Immature natural killer cell (primary cell): ENCODE measurements at regions not wholly inside any gene's neighbourhood (a gene's known extent, or its start where the extent isn't known, plus 50 kb on each side); places are given as distances from the start of the nearest gene placed in this dataset.

ENCODE experiments used
- DNase-seq, 3 donors: peaks; one replicate each; pipeline ENCODE4 v3.0.0; 2022; ENCODE audit warnings: mixed read lengths in 1 of 3
- H3K27ac Mint-ChIP-seq, 6 donors: one replicate each; pipeline ENCODE4 v1.8.0; 2020; ENCODE audit warnings: mixed read lengths in 6 of 6, mild to moderate bottlenecking in 5 of 6, inconsistent platforms in 4 of 6, moderate library complexity in 3 of 6
- H3K27me3 Mint-ChIP-seq, 3 donors: one replicate each; pipeline ENCODE4 v1.8.0; 2020 to 2021; ENCODE audit warnings: low read depth in 3 of 3, mild to moderate bottlenecking in 3 of 3, mixed read lengths in 3 of 3, moderate library complexity in 3 of 3, inconsistent platforms in 1 of 3
- H3K36me3 Mint-ChIP-seq, 3 donors: one replicate each; pipeline ENCODE4 v1.8.0; 2020; ENCODE audit warnings: mixed read lengths in 3 of 3, inconsistent platforms in 2 of 3, mild to moderate bottlenecking in 2 of 3
- H3K4me1 Mint-ChIP-seq, 2 donors: one replicate each; pipeline ENCODE4 v1.8.0; 2020; ENCODE audit warnings: inconsistent platforms in 2 of 2, mild to moderate bottlenecking in 2 of 2, mixed read lengths in 2 of 2, moderate library complexity in 1 of 2
- H3K4me3 Mint-ChIP-seq, 5 donors: one replicate each; pipeline ENCODE4 v1.8.0; 2020; ENCODE audit warnings: mild to moderate bottlenecking in 5 of 5, mixed read lengths in 5 of 5, inconsistent platforms in 3 of 5, moderate library complexity in 3 of 5
- H3K9me3 Mint-ChIP-seq, 6 donors: one replicate each; pipeline ENCODE4 v1.8.0; 2020; ENCODE audit warnings: mild to moderate bottlenecking in 6 of 6, mixed read lengths in 6 of 6, inconsistent platforms in 4 of 6, moderate library complexity in 3 of 6

DNA sequence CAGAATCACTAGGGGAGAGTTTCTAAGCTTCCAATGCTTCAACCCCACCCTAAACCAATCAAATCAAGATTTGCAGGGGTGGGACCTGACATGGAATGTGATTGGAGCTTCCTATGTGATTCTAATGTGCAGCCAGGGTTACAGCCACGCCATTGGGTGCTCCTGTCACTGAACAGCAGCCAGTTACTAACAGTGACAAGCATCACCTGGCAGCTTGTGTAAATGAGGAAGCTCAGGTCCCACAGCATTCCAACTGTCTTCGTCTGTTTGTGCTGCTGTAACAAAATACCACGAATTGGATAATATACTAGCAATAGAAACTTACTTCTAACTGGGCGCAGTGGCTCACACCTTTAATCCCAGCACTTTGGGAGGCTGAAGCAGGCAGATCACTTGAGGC is 294.9 kb downstream of the SHQ1 start:
- no peaks in the 10 kb centered on the region for H3K36me3 Mint-ChIP-seq
- H3K9me3 Mint-ChIP-seq: peaks cover 0 to 1% (median 0%) of the 10 kb centered on the region in 6 donors
- no peak overlapping the region for H3K4me3 Mint-ChIP-seq
- H3K27me3 Mint-ChIP-seq: peaks cover 0 to 7% (median 7%) of the 10 kb centered on the region in 3 donors
- no peak for DNase-seq
- H3K27ac Mint-ChIP-seq: no peak overlapping the region
- peaks cover 6 to 8% of the 10 kb centered on the region in 2 donors for H3K4me1 Mint-ChIP-seq

DNA sequence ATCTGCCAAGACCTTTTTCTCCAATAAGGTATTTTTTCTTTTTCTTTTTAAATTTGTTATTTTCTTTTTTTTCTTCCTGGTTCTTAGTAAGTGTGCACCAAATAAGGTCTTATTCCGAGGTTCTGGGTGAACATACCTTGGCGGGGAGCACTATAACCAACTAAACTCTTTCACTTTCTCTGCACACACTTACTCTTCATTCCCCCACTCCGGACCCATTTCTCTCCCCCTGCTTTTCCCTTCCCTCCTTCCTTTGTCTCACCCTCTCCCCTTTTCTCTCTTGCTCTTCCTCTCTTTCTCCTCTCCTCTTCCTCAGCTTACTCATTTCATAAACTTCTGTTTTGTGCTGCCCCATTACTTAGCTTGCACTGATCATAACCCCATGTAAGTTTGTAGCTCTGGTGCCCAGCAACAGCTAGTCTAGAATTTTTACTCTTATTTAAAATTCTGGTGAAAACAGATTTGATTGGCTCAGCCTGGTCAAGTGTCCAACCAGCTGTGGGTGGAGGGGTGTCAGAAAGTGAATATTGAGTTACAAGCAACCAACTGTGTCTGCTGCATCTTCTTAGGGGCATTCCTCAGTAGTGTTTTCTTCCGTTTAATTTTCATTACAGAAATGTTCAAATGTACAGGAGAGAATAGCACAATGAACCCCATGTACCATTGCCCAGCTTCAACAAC is 297.5 kb downstream of the SHQ1 start:
- peak overlapping the region in 2 of 5 donors; percentile 62 to 73 for H3K4me3 Mint-ChIP-seq
- no peaks in the 10 kb centered on the region for H3K9me3 Mint-ChIP-seq
- no peaks in the 10 kb centered on the region for H3K36me3 Mint-ChIP-seq
- H3K27ac Mint-ChIP-seq: no peak overlapping the region
- no peak for DNase-seq
- H3K27me3 Mint-ChIP-seq: peaks cover 0 to 4% (median 3%) of the 10 kb centered on the region in 3 donors
- H3K4me1 Mint-ChIP-seq: peaks cover 6 to 8% of the 10 kb centered on the region in 2 donors

DNA sequence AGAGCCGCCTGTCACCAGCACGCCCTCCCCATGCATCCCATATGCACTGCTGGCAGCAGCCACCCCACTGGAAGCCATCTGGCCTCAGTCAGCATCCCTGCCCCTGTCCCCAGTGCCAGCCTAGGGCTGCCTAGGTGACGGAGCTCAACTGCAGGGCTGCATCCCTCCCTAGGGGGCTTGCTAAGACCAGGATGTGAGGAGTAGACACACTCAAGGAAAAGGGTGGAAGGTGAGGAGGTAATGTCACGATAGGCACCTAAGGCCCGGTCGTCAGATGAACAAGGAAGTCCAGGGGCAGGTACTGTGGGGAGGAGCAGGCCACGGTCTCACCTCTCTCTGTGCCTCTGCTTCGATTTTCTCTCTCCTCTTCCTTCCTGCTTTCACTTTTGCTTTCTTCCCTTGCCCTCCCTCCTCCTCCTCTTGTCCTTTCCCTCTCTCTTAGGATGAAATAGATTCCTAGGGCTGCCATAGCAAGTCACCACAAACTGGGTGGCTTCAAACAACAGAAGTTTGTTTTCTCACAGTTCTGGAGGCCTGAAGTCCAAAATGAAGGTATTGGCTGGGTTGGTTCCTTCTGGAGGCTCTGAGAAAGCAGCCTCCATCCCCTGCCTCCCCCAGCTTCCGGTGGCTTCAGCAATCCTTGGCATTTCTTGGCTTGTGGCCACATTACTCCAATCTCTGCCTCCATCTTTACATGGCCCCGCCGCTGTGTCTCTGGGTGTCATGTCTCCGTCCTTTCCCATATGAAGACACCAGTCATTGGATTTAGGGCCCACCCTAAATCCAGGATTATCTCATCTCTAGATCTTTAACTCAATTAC is 298.3 kb downstream of the SHQ1 start:
- Mint-ChIP-seq H3K27me3 (peaks cover 0 to 3% (median 2%) of the 10 kb centered on the region in 3 donors), H3K27ac (peak overlapping the region in 4 of 6 donors; percentile 35 to 61 (median 52)), H3K4me3 (peak overlapping the region; percentile 34 to 73 (median 56)), H3K4me1 (peaks cover 6 to 8% of the 10 kb centered on the region in 2 donors), H3K36me3 (no peaks in the 10 kb centered on the region), H3K9me3 (no peaks in the 10 kb centered on the region)
- no peak for DNase-seq

DNA sequence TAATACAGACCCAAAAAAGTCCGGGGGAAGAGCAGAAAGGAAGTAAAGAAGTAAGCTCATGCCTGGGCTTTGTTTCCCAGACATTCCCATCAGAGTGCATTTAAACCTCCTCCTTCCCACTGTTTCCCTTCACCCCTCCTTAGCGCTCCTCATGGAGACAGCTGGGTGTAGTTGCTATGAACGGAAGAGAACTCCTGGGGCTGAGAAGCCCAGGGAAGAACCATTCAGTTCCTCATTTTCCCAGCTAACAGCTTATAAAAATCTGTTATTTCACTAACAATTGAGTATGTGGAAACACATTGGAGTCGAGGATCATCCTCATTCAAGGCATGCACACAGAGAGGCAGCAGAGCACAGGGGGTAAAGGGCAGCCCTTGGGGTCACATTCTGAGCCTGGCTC is 299.3 kb downstream of the SHQ1 start:
- H3K4me1 Mint-ChIP-seq: peaks cover 6 to 8% of the 10 kb centered on the region in 2 donors
- no peaks in the 10 kb centered on the region for H3K36me3 Mint-ChIP-seq
- peak overlapping the region in 1 of 5 donors; percentile 6 for H3K4me3 Mint-ChIP-seq
- no peak for DNase-seq
- no peaks in the 10 kb centered on the region for H3K9me3 Mint-ChIP-seq
- H3K27ac Mint-ChIP-seq: no peak overlapping the region
- peaks cover 0 to 3% (median 2%) of the 10 kb centered on the region in 3 donors for H3K27me3 Mint-ChIP-seq

DNA sequence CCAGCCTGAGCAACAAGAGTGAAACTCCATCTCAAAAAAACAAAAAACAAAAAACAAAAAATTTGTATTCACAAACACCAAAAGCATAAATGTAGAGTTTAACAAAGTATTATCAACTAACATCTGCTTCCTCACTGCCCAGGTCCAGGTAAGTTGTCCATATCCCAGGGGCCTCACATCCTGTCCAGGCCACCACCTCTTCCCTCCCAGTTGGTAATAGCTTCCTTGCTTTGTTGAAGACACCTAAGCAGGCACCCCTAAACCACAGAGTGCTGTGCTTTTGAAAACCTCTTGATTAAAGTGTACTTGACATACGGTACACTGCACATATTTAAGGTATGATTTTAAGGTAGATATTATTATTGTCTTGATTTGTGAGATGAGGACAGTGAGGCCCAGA is 299.8 kb downstream of the SHQ1 start:
- H3K9me3 Mint-ChIP-seq: no peaks in the 10 kb centered on the region
- no peak for DNase-seq
- H3K27ac Mint-ChIP-seq: no peak overlapping the region
- H3K36me3 Mint-ChIP-seq: no peaks in the 10 kb centered on the region
- H3K27me3 Mint-ChIP-seq: peaks cover 0 to 3% (median 2%) of the 10 kb centered on the region in 3 donors
- peaks cover 6 to 8% of the 10 kb centered on the region in 2 donors for H3K4me1 Mint-ChIP-seq
- no peak overlapping the region for H3K4me3 Mint-ChIP-seq

DNA sequence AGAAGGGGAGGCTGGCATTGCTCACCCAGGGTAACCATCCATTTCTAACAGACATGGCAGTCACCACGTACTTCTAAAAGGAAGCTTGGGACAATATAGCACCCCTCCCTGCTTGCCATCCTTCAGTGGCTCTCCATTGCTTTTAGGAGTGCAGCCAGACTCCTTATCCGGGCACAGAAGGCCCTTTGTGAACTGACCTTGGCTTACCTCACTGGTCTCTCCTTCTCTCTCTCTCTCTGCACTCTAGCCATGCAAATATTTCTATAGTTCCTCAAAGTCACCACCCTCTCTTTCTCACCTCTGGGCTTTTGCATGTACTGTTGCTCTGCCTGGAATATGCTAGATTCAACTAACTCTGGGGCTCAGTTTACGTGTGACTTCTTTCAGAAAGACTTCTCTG is 301.1 kb downstream of the SHQ1 start:
- Mint-ChIP-seq H3K4me1 (peaks cover 6 to 8% of the 10 kb centered on the region in 2 donors), H3K4me3 (no peak overlapping the region), H3K9me3 (no peaks in the 10 kb centered on the region), H3K27me3 (peaks cover 0 to 5% (median 2%) of the 10 kb centered on the region in 3 donors), H3K36me3 (no peaks in the 10 kb centered on the region), H3K27ac (no peak overlapping the region)
- no peak for DNase-seq

DNA sequence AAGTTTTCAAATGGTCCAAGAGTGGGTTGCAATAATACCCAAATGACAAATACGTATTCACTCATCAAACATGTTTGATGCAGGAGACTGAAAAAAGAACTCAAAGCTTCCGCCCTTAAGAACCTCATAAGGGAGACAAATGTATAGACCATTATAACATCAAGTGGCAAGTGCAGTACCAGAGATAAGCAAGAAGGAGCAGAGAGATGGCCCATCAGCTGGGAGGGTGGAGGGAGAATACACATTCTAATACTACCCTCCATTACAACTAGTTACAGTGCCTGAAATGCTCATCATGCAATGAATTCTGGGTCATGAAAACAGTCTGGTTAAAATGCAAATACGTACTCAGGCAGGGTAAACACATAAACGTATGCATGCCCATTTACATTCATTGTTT is 304.0 kb downstream of the SHQ1 start:
- no peak overlapping the region for H3K4me3 Mint-ChIP-seq
- no peaks in the 10 kb centered on the region for H3K36me3 Mint-ChIP-seq
- H3K4me1 Mint-ChIP-seq: no peaks in the 10 kb centered on the region
- H3K9me3 Mint-ChIP-seq: no peaks in the 10 kb centered on the region
- no peak for DNase-seq
- H3K27me3 Mint-ChIP-seq: peaks cover 0 to 3% (median 0%) of the 10 kb centered on the region in 3 donors
- H3K27ac Mint-ChIP-seq: no peak overlapping the region

DNA sequence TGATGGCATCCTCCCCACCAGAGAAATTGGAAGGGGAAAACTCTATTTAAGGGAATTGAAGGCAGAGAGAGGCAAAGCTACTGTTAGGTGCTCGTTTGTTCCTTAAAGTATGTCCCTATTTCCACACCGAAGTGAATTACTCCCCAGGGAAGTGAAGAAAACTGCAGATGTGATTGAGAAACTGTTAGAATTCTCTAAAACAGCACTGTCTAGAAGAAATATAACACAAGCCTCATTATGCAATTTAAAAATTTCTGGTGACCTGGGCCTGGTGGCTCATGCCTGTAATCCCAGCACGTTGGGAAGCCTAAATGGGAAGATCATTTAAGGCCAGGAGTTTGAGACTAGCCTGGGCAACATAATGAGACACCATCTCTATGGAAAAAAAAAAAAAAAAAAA is 305.0 kb downstream of the SHQ1 start:
- Mint-ChIP-seq H3K27me3 (peaks cover 0 to 3% (median 0%) of the 10 kb centered on the region in 3 donors), H3K4me3 (no peak overlapping the region)

DNA sequence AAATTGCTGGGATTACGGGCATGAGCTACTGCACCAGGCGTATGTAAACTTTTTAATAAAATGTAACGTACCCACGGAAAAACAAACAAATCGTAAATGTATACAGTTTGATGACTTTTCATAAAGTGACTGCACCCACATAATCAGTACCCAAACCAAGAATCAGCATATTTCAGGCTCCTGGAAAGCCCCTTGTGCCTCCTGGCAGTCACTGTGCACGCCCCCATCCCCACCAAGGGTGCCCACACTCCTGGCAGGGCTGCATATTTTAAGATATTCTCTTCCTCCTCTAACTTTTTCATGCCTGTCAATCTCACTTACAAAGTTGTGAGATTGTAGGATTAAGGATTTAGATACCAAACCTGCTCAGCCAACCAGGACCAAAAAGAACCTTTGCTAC is 305.5 kb downstream of the SHQ1 start:
- peaks cover 0 to 3% (median 0%) of the 10 kb centered on the region in 3 donors for H3K27me3 Mint-ChIP-seq
- no peak overlapping the region for H3K4me3 Mint-ChIP-seq
- H3K27ac Mint-ChIP-seq: no peak overlapping the region
- DNase-seq: no peak
- no peaks in the 10 kb centered on the region for H3K36me3 Mint-ChIP-seq
- no peaks in the 10 kb centered on the region for H3K4me1 Mint-ChIP-seq
- H3K9me3 Mint-ChIP-seq: no peaks in the 10 kb centered on the region

More for the DNA sequence above, 305.0 kb downstream of the SHQ1 start:
- no peak for DNase-seq
- H3K9me3 Mint-ChIP-seq: no peaks in the 10 kb centered on the region
- H3K36me3 Mint-ChIP-seq: no peaks in the 10 kb centered on the region
- no peak overlapping the region for H3K27ac Mint-ChIP-seq
- no peaks in the 10 kb centered on the region for H3K4me1 Mint-ChIP-seq

DNA sequence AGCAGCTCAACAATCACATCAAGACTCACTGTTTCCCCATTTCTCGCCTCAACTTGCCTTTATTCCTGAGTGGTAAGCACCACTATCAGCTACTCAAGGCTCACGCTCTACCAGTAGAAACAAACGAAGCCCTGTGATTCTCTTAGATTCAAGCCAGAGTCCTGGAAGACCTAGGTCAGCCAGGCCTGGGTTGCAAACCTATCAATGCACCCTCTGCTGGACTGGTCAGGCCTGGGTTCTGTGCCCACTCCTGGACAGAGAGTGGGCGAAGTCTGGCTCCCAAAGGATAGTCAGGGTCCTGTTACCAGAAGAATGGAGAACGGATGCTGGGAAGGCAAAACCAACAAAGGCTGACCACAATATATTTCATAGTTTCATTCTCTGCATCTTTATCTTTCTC is 308.4 kb downstream of the SHQ1 start:
- H3K27me3 Mint-ChIP-seq: peaks cover 0 to 3% (median 0%) of the 10 kb centered on the region in 3 donors
- no peaks in the 10 kb centered on the region for H3K36me3 Mint-ChIP-seq
- no peak overlapping the region for H3K4me3 Mint-ChIP-seq
- no peak overlapping the region for H3K27ac Mint-ChIP-seq
- H3K4me1 Mint-ChIP-seq: no peaks in the 10 kb centered on the region
- no peaks in the 10 kb centered on the region for H3K9me3 Mint-ChIP-seq
- no peak for DNase-seq

DNA sequence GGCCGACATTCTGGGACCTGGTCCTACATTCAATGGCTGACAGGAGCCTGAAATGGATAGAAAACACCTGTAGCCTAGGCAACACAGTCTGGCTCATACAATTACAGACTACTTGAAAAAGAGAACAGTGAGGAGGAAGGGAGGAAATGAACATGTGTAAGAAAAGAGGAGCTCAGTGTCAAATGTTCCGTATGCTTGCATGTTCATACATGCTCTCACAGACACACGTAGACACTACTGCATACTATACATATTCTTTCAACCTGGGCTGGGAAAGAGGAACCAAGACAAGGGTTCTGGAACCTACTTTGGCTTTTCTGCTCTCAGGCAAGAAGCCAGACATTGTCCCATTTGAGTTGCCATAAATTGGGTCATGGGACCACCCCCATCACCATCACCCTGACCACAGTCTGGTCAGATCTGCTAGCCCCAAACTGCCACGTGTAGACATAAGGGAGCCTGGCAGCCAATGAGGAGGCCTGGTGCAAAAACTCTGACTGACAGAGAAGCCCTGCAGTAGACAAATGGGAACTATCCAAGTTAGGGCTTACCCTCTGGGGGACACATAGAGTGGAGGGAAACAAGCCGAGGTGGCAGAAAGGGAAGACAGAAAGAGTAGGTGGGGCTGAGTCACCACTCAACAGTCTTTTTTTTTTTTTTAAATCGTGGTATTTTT is 310.0 kb downstream of the SHQ1 start:
- Mint-ChIP-seq H3K27ac (no peak overlapping the region), H3K4me3 (no peak overlapping the region), H3K36me3 (no peaks in the 10 kb centered on the region), H3K27me3 (peaks cover 0 to 6% (median 4%) of the 10 kb centered on the region in 3 donors), H3K4me1 (peaks cover 3 to 5% of the 10 kb centered on the region in 2 donors), H3K9me3 (no peaks in the 10 kb centered on the region)
- no peak for DNase-seq

DNA sequence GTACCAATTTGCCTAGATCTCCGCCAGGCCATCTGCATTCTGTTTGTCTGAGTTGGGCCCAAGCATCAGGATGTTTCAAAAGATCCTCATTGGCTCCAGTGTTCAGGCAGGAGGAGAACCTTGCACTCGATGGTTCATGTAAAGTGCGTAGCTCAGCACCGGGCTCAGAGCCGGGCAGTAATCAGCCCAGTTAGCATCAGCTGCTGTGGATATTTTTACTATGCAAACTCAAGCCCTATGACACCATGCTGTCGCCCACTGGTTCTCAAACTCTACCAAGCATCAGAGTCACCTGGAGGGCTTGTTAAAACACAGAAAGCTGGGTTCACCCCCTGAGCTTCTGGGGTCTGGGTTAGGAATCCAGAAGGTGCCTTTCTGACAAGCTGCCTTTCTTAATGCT is 310.8 kb downstream of the SHQ1 start:
- peaks cover 3 to 5% of the 10 kb centered on the region in 2 donors for H3K4me1 Mint-ChIP-seq
- H3K27me3 Mint-ChIP-seq: peaks cover 0 to 5% (median 4%) of the 10 kb centered on the region in 3 donors
- H3K4me3 Mint-ChIP-seq: no peak overlapping the region
- H3K36me3 Mint-ChIP-seq: no peaks in the 10 kb centered on the region
- no peak overlapping the region for H3K27ac Mint-ChIP-seq
- H3K9me3 Mint-ChIP-seq: no peaks in the 10 kb centered on the region
- no peak for DNase-seq

DNA sequence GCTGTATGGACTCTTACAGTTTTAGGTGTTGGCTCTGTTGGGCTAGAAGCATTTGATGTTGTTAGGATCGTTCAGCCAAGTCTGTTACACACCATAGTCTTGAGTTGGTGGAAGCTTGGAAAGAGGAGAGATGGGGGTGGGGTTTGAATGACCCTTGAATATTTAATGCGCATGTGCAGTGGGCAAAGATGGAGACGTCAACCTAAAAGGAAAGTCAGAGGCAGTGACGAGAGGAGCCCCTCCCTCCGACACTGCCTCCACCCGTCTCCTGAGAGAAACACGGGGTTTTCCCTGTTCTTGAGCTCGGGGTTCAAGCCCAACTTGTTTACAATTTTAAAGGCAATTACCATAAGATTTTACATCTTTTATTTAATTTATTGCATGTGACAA is 311.4 kb downstream of the SHQ1 start:
- Mint-ChIP-seq H3K36me3 (no peaks in the 10 kb centered on the region), H3K27ac (no peak overlapping the region), H3K4me1 (peaks cover 3 to 5% of the 10 kb centered on the region in 2 donors), H3K27me3 (peaks cover 0 to 4% (median 3%) of the 10 kb centered on the region in 3 donors), H3K9me3 (no peaks in the 10 kb centered on the region), H3K4me3 (no peak overlapping the region)
- no peak for DNase-seq
